A549 (cell line): ENCODE measurements at regions not wholly inside any gene's neighbourhood (a gene's known extent, or its start where the extent isn't known, plus 50 kb on each side); places are given as distances from the start of the nearest gene placed in this dataset.

Source experiments
- MAX ChIP-seq: IDR thresholded peaks from 2 replicates; pipeline ENCODE4 v1.6.1; 2012
- POLR2A ChIP-seq: IDR thresholded peaks from 2 replicates; pipeline ENCODE4 v1.6.1; 2012; ENCODE audit warnings: mild to moderate bottlenecking, low read length

GRCh38 chr9:95753762-95754465, 121.6 kb upstream of the ERCC6L2 start:
- TF ChIP-seq POLR2A: no peak
- TF ChIP-seq MAX: no peak
